ENCODE measurements at regions not wholly inside any gene's neighbourhood (a gene's known extent, or its start where the extent isn't known, plus 50 kb on each side); places are given as distances from the start of the nearest gene placed in this dataset.

DNA sequence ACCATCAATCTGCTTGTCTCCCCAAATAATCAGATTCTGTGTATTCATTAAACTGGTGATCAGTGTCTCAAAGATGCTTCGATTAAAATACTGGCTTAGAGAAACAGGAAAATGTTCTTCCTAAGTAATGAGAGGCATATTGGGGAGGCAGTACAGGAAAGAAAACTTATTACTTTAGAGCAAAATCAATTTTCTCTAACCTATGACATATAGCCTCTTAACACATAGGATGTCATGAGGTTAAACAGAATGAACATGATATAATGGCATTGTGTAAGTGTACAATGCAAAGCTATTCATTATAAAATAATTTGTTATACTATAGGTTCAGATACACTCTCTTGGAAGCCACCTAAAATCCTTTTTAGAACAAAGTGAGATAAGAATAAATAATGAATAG lies 819.3 kb downstream of the KCNJ2 start:
- no peak overlapping the region for H3K23ac ChIP-seq (ENCODE audit: low read depth, low read length)
- no peak overlapping the region for H2AK5ac ChIP-seq (ENCODE audit: low read depth, low read length)
- peaks cover 7% of the 10 kb centered on the region for H3K9me3 ChIP-seq (ENCODE audit: control insufficient read depth, insufficient read depth, low read length)
- no peaks in the 10 kb centered on the region for H3K27me3 ChIP-seq (ENCODE audit: control insufficient read depth, insufficient read depth, low read length)
- no peak overlapping the region for H3K56ac ChIP-seq (ENCODE audit: extremely low read depth, insufficient read depth, low read length)
- no peak overlapping the region for H2BK20ac ChIP-seq (ENCODE audit: low read depth, low read length)
- H3K36me3 ChIP-seq (ENCODE audit: control insufficient read depth, insufficient read depth, low read length), result no peaks in the 10 kb centered on the region
- no peak overlapping the region for H4K91ac ChIP-seq (ENCODE audit: insufficient read depth, low read depth, low read length)
- no peak overlapping the region for H2BK15ac ChIP-seq (ENCODE audit: low read depth, low read length)
- no peak overlapping the region for H2BK120ac ChIP-seq (ENCODE audit: low read depth, low read length)
- H2BK5ac ChIP-seq (ENCODE audit: low read depth, low read length, poor library complexity, severe bottlenecking), result no peak overlapping the region
- no peak overlapping the region for H3K27ac ChIP-seq (ENCODE audit: insufficient read depth, low read length)
- no peak for ATAC-seq (ENCODE audit: low read depth)
- no peak for DNase-seq
- no peaks in the 10 kb centered on the region for H3K4me1 ChIP-seq (ENCODE audit: control insufficient read depth, insufficient read depth, low read length)
- no peaks in the 10 kb centered on the region for H3K79me1 ChIP-seq (ENCODE audit: low read depth in 1 of 2, low read length in 2 of 2)
- in situ Hi-C loops (cut with MboI; ENCODE audit: low sequenced_read_pairs) (no loop called here), dilution Hi-C loops (cut with HindIII; ENCODE audit: low sequenced_read_pairs, unreplicated experiment) (no loop called here), intact Hi-C loops (cut with micrococcal nuclease) (no loop called here)
- H2AK9ac ChIP-seq (replicated peaks; ENCODE audit: low read depth, low read length, poor library complexity), result no peak overlapping the region
- no TSS peak for BruUV-seq (replicated peaks)
- CTCF ChIA-PET, result no interaction called here
- TF ChIP-seq MAFK (IDR thresholded peaks at IDR 0.05; ENCODE audit: low read depth, low read length) (no peak), POLR2A (IDR thresholded peaks at IDR 0.05; ENCODE audit: low read depth, low read length) (no peak), RAD21 (IDR thresholded peaks at IDR 0.05; ENCODE audit: low read length) (no peak), CHD1 (IDR thresholded peaks at IDR 0.05; ENCODE audit: low read depth, low read length) (no peak), RCOR1 (IDR thresholded peaks at IDR 0.05; ENCODE audit: insufficient replicate concordance, low read length) (no peak), CEBPB (IDR thresholded peaks at IDR 0.05; ENCODE audit: low read depth, low read length) (no peak), SMC3 (IDR thresholded peaks at IDR 0.05; ENCODE audit: low read depth, low read length) (no peak), NFE2L2 (IDR thresholded peaks at IDR 0.05; ENCODE audit: low read depth, low read length) (no peak), FOS (IDR thresholded peaks at IDR 0.05; ENCODE audit: low read depth, low read length) (no peak), BHLHE40 (IDR thresholded peaks at IDR 0.05; ENCODE audit: low read depth, low read length) (no peak), MAZ (IDR thresholded peaks at IDR 0.05; ENCODE audit: borderline replicate concordance, low read depth, low read length) (no peak)
- TF ChIP-seq, protein P1, sequence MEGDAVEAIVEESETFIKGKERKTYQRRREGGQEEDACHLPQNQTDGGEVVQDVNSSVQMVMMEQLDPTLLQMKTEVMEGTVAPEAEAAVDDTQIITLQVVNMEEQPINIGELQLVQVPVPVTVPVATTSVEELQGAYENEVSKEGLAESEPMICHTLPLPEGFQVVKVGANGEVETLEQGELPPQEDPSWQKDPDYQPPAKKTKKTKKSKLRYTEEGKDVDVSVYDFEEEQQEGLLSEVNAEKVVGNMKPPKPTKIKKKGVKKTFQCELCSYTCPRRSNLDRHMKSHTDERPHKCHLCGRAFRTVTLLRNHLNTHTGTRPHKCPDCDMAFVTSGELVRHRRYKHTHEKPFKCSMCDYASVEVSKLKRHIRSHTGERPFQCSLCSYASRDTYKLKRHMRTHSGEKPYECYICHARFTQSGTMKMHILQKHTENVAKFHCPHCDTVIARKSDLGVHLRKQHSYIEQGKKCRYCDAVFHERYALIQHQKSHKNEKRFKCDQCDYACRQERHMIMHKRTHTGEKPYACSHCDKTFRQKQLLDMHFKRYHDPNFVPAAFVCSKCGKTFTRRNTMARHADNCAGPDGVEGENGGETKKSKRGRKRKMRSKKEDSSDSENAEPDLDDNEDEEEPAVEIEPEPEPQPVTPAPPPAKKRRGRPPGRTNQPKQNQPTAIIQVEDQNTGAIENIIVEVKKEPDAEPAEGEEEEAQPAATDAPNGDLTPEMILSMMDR (conservative IDR thresholded peaks at IDR 0.05; ENCODE audit: low read depth, low read length), result no peak
- TF ChIP-seq, protein P2, sequence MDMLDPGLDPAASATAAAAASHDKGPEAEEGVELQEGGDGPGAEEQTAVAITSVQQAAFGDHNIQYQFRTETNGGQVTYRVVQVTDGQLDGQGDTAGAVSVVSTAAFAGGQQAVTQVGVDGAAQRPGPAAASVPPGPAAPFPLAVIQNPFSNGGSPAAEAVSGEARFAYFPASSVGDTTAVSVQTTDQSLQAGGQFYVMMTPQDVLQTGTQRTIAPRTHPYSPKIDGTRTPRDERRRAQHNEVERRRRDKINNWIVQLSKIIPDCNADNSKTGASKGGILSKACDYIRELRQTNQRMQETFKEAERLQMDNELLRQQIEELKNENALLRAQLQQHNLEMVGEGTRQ (IDR thresholded peaks at IDR 0.05; ENCODE audit: low read depth, low read length), result no peak
- H4K8ac ChIP-seq (ENCODE audit: low read depth in 2 of 2, low read length in 2 of 2), result no peak overlapping the region
- no peak overlapping the region for H2AFZ ChIP-seq (replicated peaks; ENCODE audit: low read length, poor library complexity)
- no peak overlapping the region for H3K4me3 ChIP-seq (ENCODE audit: insufficient read depth, low read depth, low read length)
- no peak overlapping the region for H3K18ac ChIP-seq (ENCODE audit: low read depth, low read length)
- WGBS, 2 experiments (ENCODE audit: extremely low coverage in 2 of 2, insufficient read length in 1 of 2), result no CpG with 5 or more reads among the region's 1 CpG
- no peak overlapping the region for H3K4ac ChIP-seq (ENCODE audit: low read depth, low read length)
- no peaks in the 10 kb centered on the region for H3K9me1 ChIP-seq (ENCODE audit: insufficient read depth, low read length)
- H4K20me1 ChIP-seq (ENCODE audit: insufficient read depth, low read length), result no peaks in the 10 kb centered on the region
- no peak overlapping the region for H4K5ac ChIP-seq (ENCODE audit: low read depth, low read length)
- POLR2A ChIA-PET (ENCODE audit: unreplicated experiment), result no interaction called here
- no peak overlapping the region for H3K9ac ChIP-seq (ENCODE audit: low read depth, low read length)
- no peak overlapping the region for H3K14ac ChIP-seq (replicated peaks; ENCODE audit: low read depth, low read length)
- no peak overlapping the region for H3K4me2 ChIP-seq (ENCODE audit: low read depth, low read length)

All from IMR-90 (cell line).